ENCODE measurements at regions not wholly inside any gene's neighbourhood (a gene's known extent, or its start where the extent isn't known, plus 50 kb on each side); places are given as distances from the start of the nearest gene placed in this dataset.

GRCh38 chr1:187514110-187514509, 685.4 kb downstream of the PLA2G4A start:
- ATAC-seq (ENCODE audit: low read depth) (no peak), DNase-seq (no peak)
- Mint-ChIP-seq H3K4me3 (no peak overlapping the region), H3K27me3 (no peaks in the 10 kb centered on the region), H3K4me1 (no peaks in the 10 kb centered on the region), H3K36me3 (ENCODE audit: low read depth) (no peaks in the 10 kb centered on the region), H3K9me3 (peaks cover 8% of the 10 kb centered on the region), H3K27ac (no peak overlapping the region)
- TF ChIP-seq, protein P1, sequence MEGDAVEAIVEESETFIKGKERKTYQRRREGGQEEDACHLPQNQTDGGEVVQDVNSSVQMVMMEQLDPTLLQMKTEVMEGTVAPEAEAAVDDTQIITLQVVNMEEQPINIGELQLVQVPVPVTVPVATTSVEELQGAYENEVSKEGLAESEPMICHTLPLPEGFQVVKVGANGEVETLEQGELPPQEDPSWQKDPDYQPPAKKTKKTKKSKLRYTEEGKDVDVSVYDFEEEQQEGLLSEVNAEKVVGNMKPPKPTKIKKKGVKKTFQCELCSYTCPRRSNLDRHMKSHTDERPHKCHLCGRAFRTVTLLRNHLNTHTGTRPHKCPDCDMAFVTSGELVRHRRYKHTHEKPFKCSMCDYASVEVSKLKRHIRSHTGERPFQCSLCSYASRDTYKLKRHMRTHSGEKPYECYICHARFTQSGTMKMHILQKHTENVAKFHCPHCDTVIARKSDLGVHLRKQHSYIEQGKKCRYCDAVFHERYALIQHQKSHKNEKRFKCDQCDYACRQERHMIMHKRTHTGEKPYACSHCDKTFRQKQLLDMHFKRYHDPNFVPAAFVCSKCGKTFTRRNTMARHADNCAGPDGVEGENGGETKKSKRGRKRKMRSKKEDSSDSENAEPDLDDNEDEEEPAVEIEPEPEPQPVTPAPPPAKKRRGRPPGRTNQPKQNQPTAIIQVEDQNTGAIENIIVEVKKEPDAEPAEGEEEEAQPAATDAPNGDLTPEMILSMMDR (IDR thresholded peaks at IDR 0.05): no peak
- ChIA-PET CTCF (no interaction called here), POLR2A (no interaction called here)
- intact Hi-C loops (cut with micrococcal nuclease): no loop called here

- TF ChIP-seq, protein P1 (IDR thresholded peaks at IDR 0.05): no peak
- intact Hi-C loops (cut with micrococcal nuclease): no loop called here
- ATAC-seq (ENCODE audit: low read depth): no peak
These were observed 688.1 kb downstream of the PLA2G4A start for GRCh38 chr1:187516874-187517273.

GRCh38 chr1:187517546-187517945, 688.8 kb downstream of the PLA2G4A start:
- Mint-ChIP-seq H3K27ac (no peak overlapping the region), H3K4me3 (no peak overlapping the region), H3K36me3 (ENCODE audit: low read depth) (no peaks in the 10 kb centered on the region), H3K4me1 (no peaks in the 10 kb centered on the region), H3K9me3 (peaks cover 8% of the 10 kb centered on the region), H3K27me3 (no peaks in the 10 kb centered on the region)
- DNase-seq (no peak), ATAC-seq (ENCODE audit: low read depth) (no peak)
- TF ChIP-seq, protein P1 (IDR thresholded peaks at IDR 0.05): no peak
- intact Hi-C loops (cut with micrococcal nuclease): no loop called here
- ChIA-PET CTCF (no interaction called here), POLR2A (no interaction called here)

More at GRCh38 chr1:187516874-187517273, 688.1 kb downstream of the PLA2G4A start:
- Mint-ChIP-seq H3K27ac (no peak overlapping the region), H3K4me1 (no peaks in the 10 kb centered on the region), H3K27me3 (no peaks in the 10 kb centered on the region), H3K9me3 (peaks cover 8% of the 10 kb centered on the region), H3K36me3 (ENCODE audit: low read depth) (no peaks in the 10 kb centered on the region), H3K4me3 (no peak overlapping the region)
- ChIA-PET CTCF (no interaction called here), POLR2A (no interaction called here)
- no peak for DNase-seq

- Mint-ChIP-seq H3K4me3 (no peak overlapping the region), H3K4me1 (no peaks in the 10 kb centered on the region), H3K27me3 (no peaks in the 10 kb centered on the region), H3K9me3 (peaks cover 12% of the 10 kb centered on the region), H3K36me3 (ENCODE audit: low read depth) (no peaks in the 10 kb centered on the region), H3K27ac (no peak overlapping the region)
- DNase-seq: no peak
- no peak for ATAC-seq (ENCODE audit: low read depth)
- POLR2A ChIA-PET: no interaction called here
- CTCF ChIA-PET: no interaction called here
- intact Hi-C loops (cut with micrococcal nuclease): no loop called here
- TF ChIP-seq, protein P1 (IDR thresholded peaks at IDR 0.05): no peak
These were observed 698.6 kb downstream of the PLA2G4A start for GRCh38 chr1:187527346-187527745.

GRCh38 chr1:187537936-187538335, 709.2 kb downstream of the PLA2G4A start:
- TF ChIP-seq, protein P1 (IDR thresholded peaks at IDR 0.05): no peak
- H3K4me1 Mint-ChIP-seq: no peaks in the 10 kb centered on the region
- CTCF ChIA-PET: no interaction called here
- ATAC-seq (ENCODE audit: low read depth) (no peak), DNase-seq (no peak)
- intact Hi-C loops (cut with micrococcal nuclease): no loop called here
- H3K9me3 Mint-ChIP-seq: peaks cover 3% of the 10 kb centered on the region
- no peak overlapping the region for H3K4me3 Mint-ChIP-seq
- no peaks in the 10 kb centered on the region for H3K36me3 Mint-ChIP-seq (ENCODE audit: low read depth)
- no peaks in the 10 kb centered on the region for H3K27me3 Mint-ChIP-seq
- POLR2A ChIA-PET: no interaction called here
- no peak overlapping the region for H3K27ac Mint-ChIP-seq

Measured in activated B cell treated with CpG ODN at 0.5 μM for 24 hours (primary cell).